SK-N-MC (cell line): ENCODE measurements at regions not wholly inside any gene's neighbourhood (a gene's known extent, or its start where the extent isn't known, plus 50 kb on each side); places are given as distances from the start of the nearest gene placed in this dataset.

ENCODE experiments used
- EZH2 ChIP-seq: fragments of 200-600 bp; sonication (generic); IDR thresholded peaks from one replicate; pipeline ENCODE4 v1.6.1; 2017; ENCODE audit warnings: antibody characterized with exemption
- FOXP2 ChIP-seq: optimal IDR thresholded peaks from 2 replicates; pipeline ENCODE3; 2011; ENCODE audit warnings: mild to moderate bottlenecking, moderate library complexity; ENCODE audit not compliant: insufficient read depth; ENCODE audit errors: extremely low read length, control extremely low read depth
- POLR2AphosphoS5 ChIP-seq: IDR thresholded peaks from 2 replicates; pipeline ENCODE4 v1.6.1; 2012; ENCODE audit warnings: mild to moderate bottlenecking, low read depth, low read length, borderline replicate concordance

DNA sequence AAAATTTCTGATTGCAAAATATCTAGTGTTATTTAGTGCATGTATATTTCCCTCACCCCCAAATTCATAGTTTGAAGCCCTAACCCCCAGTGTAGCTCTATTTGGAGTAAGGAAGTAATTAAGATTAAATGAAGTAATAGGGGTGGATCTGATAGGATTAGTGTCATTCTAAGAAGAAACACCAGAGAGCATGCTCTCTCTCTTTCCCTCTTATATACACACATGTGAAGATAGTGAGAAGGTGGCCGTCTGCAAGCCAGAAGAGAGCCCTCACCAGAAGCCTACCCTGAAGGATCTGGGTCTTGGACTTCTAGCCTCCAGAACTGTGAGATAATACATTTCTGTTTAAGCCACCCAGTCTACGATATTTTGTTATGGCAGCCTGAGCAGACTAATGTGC, 120.3 kb downstream of the TMEM30B start:
- TF ChIP-seq POLR2AphosphoS5 (no peak), EZH2 (no peak), FOXP2 (no peak)
